H1 (cell line): ENCODE measurements at regions not wholly inside any gene's neighbourhood (a gene's known extent, or its start where the extent isn't known, plus 50 kb on each side); places are given as distances from the start of the nearest gene placed in this dataset.

ENCODE experiments used
- CBX8 ChIP-seq: fragments of 300-800, 300-1000 bp; sonication (generic); IDR thresholded peaks from 2 replicates; pipeline ENCODE4 v1.7.1; 2016; ENCODE audit warnings: low read depth, low read length, borderline replicate concordance
- EP300 ChIP-seq, 2 experiments: IDR thresholded peaks; 1 replicate in 1 of 2; 2 replicates in 1 of 2; pipeline ENCODE4 v1.6.1; 2011 to 2012; ENCODE audit warnings: low read depth in 2 of 2, low read length in 2 of 2, mild to moderate bottlenecking in 2 of 2, borderline replicate concordance in 1 of 2, inconsistent platforms in 1 of 2, moderate library complexity in 1 of 2
- SIRT6 ChIP-seq: IDR thresholded peaks from one replicate; pipeline ENCODE4 v1.7.1; 2012; ENCODE audit warnings: low read length, inconsistent platforms

DNA sequence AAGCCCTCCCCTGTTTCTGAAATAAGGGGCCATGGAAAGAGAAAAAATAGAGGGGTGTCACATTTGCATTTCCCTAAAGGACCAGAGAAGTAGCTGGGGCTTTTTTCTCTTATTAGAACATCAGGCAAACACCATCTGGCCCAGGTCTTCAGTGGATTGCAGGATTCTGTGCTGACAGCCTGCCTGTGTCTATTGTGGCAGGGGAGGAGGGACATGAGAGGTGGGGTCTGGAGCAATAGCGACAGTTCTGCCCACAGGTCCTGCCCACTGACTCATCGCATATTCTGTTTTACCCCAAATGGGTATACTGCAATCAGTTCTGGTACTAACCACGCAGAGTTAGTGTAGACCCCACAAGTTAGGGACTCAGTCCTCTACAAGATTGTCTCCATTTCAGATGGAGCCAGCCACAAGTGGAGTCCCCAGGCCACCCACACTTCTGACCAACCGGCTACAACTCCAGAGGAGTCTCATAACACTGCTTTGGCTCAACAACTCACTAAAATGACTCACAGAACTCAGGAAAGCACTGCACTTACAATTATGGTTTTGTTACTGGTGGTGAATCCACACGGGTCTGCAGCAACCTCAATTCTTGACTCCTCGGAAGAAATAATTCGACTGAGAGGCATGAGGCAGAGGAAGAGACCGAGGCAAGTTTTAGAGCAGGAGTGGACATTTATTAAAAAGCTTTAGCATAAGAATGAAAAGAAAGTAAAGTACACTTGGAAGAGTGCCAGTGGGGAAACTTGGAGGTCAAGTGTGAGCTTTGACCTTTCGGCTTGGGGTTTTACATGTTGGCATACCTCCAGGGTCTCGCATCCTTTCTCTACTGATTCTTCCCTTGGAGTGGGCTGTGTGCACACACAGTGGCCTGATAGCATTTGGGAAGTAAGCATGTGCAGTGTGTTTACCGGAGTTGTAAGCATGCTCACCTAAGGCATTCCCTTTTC, 146.4 kb upstream of the SPATS2L start (continued):
- TF ChIP-seq CBX8 (no peak), EP300 (IDR thresholded peaks at IDR 0.05; ENCODE audit: borderline replicate concordance in 1 of 2, low read depth in 2 of 2, low read length in 2 of 2) (no peak), SIRT6 (no peak)
